SK-N-SH (cell line): ENCODE measurements at regions not wholly inside any gene's neighbourhood (a gene's known extent, or its start where the extent isn't known, plus 50 kb on each side); places are given as distances from the start of the nearest gene placed in this dataset.

Experiments used
- CTCF ChIA-PET: fragments of 300-600, 350-600 bp; formaldehyde crosslinking; extraction: SDS; loops from one replicate; lab custom pipeline; 2021; lab: Yijun Ruan, JAX
- POLR2A ChIA-PET: fragments of 350-600 bp; sonication (Branson Sonifier 250); formaldehyde crosslinking; extraction: SDS; loops from one replicate; lab custom pipeline; 2020; ENCODE audit warnings: antibody characterized with exemption, inconsistent platforms; lab: Yijun Ruan, JAX
- DNase-seq: peaks from one replicate; pipeline ENCODE4 v3.0.0; 2012
- H2AFZ ChIP-seq: fragments of 200-600 bp; sonication (generic); 2 replicates; pipeline ENCODE4 v1.8.1; 2016; ENCODE audit warnings: antibody characterized with exemption, mild to moderate bottlenecking, low read depth
- H3F3A ChIP-seq: fragments of 200-600 bp; sonication (generic); replicated peaks from 2 replicates; pipeline ENCODE3; 2016; ENCODE audit warnings: antibody characterized with exemption, mild to moderate bottlenecking; ENCODE audit not compliant: insufficient read depth
- H3K27ac ChIP-seq, 2 experiments: fragments of 200-500 bp in 1 of 2; fragments of 200-600 bp in 1 of 2; sonication (Bioruptor generic) in 1 of 2; sonication (generic), shearing (Covaris generic) in 1 of 2; 2 replicates each; pipeline versions ENCODE4 v1.5.1 to v1.6.1; 2014 to 2016; ENCODE audit warnings: low read depth in 2 of 2, inconsistent platforms in 1 of 2, low read length in 1 of 2, mild to moderate bottlenecking in 1 of 2, mixed read lengths in 1 of 2
- H3K27me3 ChIP-seq: fragments of 200-600 bp; sonication (generic), shearing (Covaris generic); 2 replicates; pipeline ENCODE4 v1.6.1; 2016; ENCODE audit warnings: mixed run types; ENCODE audit not compliant: insufficient read depth
- H3K36me3 ChIP-seq, 2 experiments: fragments of 200-500 bp in 1 of 2; fragments of 200-600 bp in 1 of 2; sonication (Bioruptor generic) in 1 of 2; sonication (generic) in 1 of 2; replicated peaks in 1 of 2; 2 replicates each; pipeline versions ENCODE3 to v1.5.1; 2014 to 2016; ENCODE audit warnings: low read length in 1 of 2, mild to moderate bottlenecking in 1 of 2; ENCODE audit not compliant: insufficient read depth in 2 of 2, control insufficient read depth in 1 of 2
- H3K4me1 ChIP-seq, 2 experiments: fragments of 200-500 bp in 1 of 2; fragments of 200-600 bp in 1 of 2; sonication (Bioruptor generic) in 1 of 2; sonication (generic), shearing (Covaris generic) in 1 of 2; 2 replicates each; pipeline versions ENCODE4 v1.5.1 to v1.6.1; 2014 to 2016; ENCODE audit warnings: low read depth in 1 of 2, low read length in 1 of 2, mixed run types in 1 of 2; ENCODE audit not compliant: insufficient read depth in 2 of 2, control insufficient read depth in 1 of 2
- H3K4me2 ChIP-seq: fragments of 200-600 bp; sonication (generic), shearing (Covaris generic); 2 replicates; pipeline ENCODE4 v1.6.1; 2017; ENCODE audit warnings: mixed run types
- H3K4me3 ChIP-seq, 2 experiments: fragments of 200-500 bp in 1 of 2; fragments of 200-600 bp in 1 of 2; sonication (Bioruptor generic) in 1 of 2; sonication (generic), shearing (Covaris generic) in 1 of 2; 2 replicates each; pipeline versions ENCODE4 v1.5.1 to v1.8.1; 2014 to 2016; ENCODE audit warnings: low read depth in 2 of 2, inconsistent platforms in 1 of 2, low read length in 1 of 2, mild to moderate bottlenecking in 1 of 2, mixed read lengths in 1 of 2, moderate library complexity in 1 of 2
- H3K79me2 ChIP-seq: fragments of 200-600 bp; sonication (generic); 2 replicates; pipeline ENCODE4 v1.8.1; 2017; ENCODE audit warnings: mild to moderate bottlenecking; ENCODE audit not compliant: insufficient read depth
- H3K9ac ChIP-seq: fragments of 200-600 bp; sonication (generic); 2 replicates; pipeline ENCODE4 v1.6.1; 2017; ENCODE audit warnings: mixed run types
- H3K9me2 ChIP-seq: fragments of 200-600 bp; sonication (generic); 2 replicates; pipeline ENCODE4 v1.6.1; 2017; ENCODE audit warnings: mixed run types
- H3K9me3 ChIP-seq: fragments of 200-600 bp; sonication (generic); 2 replicates; pipeline ENCODE4 v1.6.1; 2017; ENCODE audit warnings: mixed run types, mild to moderate bottlenecking, moderate library complexity
- H4K20me1 ChIP-seq: fragments of 200-600 bp; sonication (generic); 2 replicates; pipeline ENCODE4 v1.6.1; 2017; ENCODE audit warnings: mild to moderate bottlenecking, mixed run types; ENCODE audit not compliant: insufficient read depth
- CHD2 ChIP-seq: fragments of 150-350 bp; IDR thresholded peaks from 2 replicates; pipeline ENCODE4 v1.6.1; 2018; ENCODE audit warnings: low read length; ENCODE audit not compliant: partially characterized antibody
- ELF1 ChIP-seq: IDR thresholded peaks from 2 replicates; pipeline ENCODE4 v1.4.0; 2012
- EP300 ChIP-seq, 2 experiments: IDR thresholded peaks; 2 replicates each; pipeline versions ENCODE4 v1.4.0 to v1.6.1; 2012; ENCODE audit warnings: borderline replicate concordance in 1 of 2, low read depth in 1 of 2, low read length in 1 of 2
- FOXM1 ChIP-seq: IDR thresholded peaks from 2 replicates; pipeline ENCODE4 v1.4.0; 2012; ENCODE audit warnings: low read depth, mild to moderate bottlenecking
- GATA2 ChIP-seq: sonication (generic); formaldehyde crosslinking; IDR thresholded peaks from 2 replicates; pipeline ENCODE4 v1.5.0; 2020; ENCODE audit warnings: mild to moderate bottlenecking, missing genetic modification reagents
- IRF3 ChIP-seq: fragments of 150-350 bp; IDR thresholded peaks from 2 replicates; pipeline ENCODE4 v1.6.1; 2016; ENCODE audit warnings: mild to moderate bottlenecking, low read depth, low read length
- MAX ChIP-seq: IDR thresholded peaks from 2 replicates; pipeline ENCODE4 v1.4.0; 2012; ENCODE audit warnings: low read depth
- NFIC ChIP-seq: IDR thresholded peaks from 2 replicates; pipeline ENCODE4 v1.4.0; 2012; ENCODE audit warnings: borderline replicate concordance
- RCOR1 ChIP-seq: fragments of 150-350 bp; IDR thresholded peaks from 2 replicates; pipeline ENCODE4 v1.6.1; 2017; ENCODE audit warnings: antibody characterized with exemption, low read length
- RXRA ChIP-seq: IDR thresholded peaks from 2 replicates; pipeline ENCODE4 v1.4.0; 2012; ENCODE audit warnings: low read depth, mild to moderate bottlenecking, borderline replicate concordance
- SIN3A ChIP-seq: IDR thresholded peaks from 2 replicates; pipeline ENCODE4 v1.6.1; 2012; ENCODE audit warnings: low read depth, mild to moderate bottlenecking, low read length, moderate library complexity, borderline replicate concordance
- TAF1 ChIP-seq: IDR thresholded peaks from 2 replicates; pipeline ENCODE4 v1.6.1; 2012; ENCODE audit warnings: low read depth, mild to moderate bottlenecking, low read length, moderate library complexity, borderline replicate concordance
- TCF12 ChIP-seq: IDR thresholded peaks from 2 replicates; pipeline ENCODE4 v1.4.0; 2012
- USF1 ChIP-seq: IDR thresholded peaks from 2 replicates; pipeline ENCODE4 v1.4.0; 2012; ENCODE audit warnings: low read depth, borderline replicate concordance
- YY1 ChIP-seq: IDR thresholded peaks from 2 replicates; pipeline ENCODE4 v1.4.0; 2012; ENCODE audit warnings: low read depth, mild to moderate bottlenecking
- WGBS: methylation state at CpG from one replicate; pipeline ENCODE4 v1.1.6; 2017; ENCODE audit warnings: low lambda C conversion rate; 5-methylcytosine and 5-hydroxymethylcytosine counted together
- TF ChIP-seq, protein P1 (sequence below): IDR thresholded peaks from 2 replicates; pipeline ENCODE4 v1.6.1; 2012; ENCODE audit warnings: mild to moderate bottlenecking, low read depth, low read length, moderate library complexity

- Histone ChIP-seq H3K4me3 (no peak overlapping the region), H3K27ac (no peak overlapping the region), H3K9me3 (no peaks in the 10 kb centered on the region), H4K20me1 (no peaks in the 10 kb centered on the region), H3K4me2 (no peak overlapping the region), H3K36me3 (no peaks in the 10 kb centered on the region), H2AFZ (no peak overlapping the region), H3K9me2 (no peaks in the 10 kb centered on the region), H3F3A (no peaks in the 10 kb centered on the region), H3K9ac (no peak overlapping the region), H3K79me2 (no peaks in the 10 kb centered on the region), H3K4me1 (no peaks in the 10 kb centered on the region), H3K27me3 (no peaks in the 10 kb centered on the region)
- no peak for DNase-seq
- TF ChIP-seq YY1 (no peak), TCF12 (no peak), ELF1 (no peak), EP300 (IDR thresholded peaks at IDR 0.05; ENCODE audit: borderline replicate concordance in 1 of 2, low read depth in 1 of 2, low read length in 1 of 2) (no peak), NFIC (no peak), SIN3A (no peak), FOXM1 (no peak), MAX (no peak), GATA2 (CRISPR knock-in tag) (no peak), RCOR1 (no peak), TAF1 (no peak), CHD2 (no peak), USF1 (no peak), IRF3 (no peak), RXRA (no peak)
- TF ChIP-seq, protein P1, sequence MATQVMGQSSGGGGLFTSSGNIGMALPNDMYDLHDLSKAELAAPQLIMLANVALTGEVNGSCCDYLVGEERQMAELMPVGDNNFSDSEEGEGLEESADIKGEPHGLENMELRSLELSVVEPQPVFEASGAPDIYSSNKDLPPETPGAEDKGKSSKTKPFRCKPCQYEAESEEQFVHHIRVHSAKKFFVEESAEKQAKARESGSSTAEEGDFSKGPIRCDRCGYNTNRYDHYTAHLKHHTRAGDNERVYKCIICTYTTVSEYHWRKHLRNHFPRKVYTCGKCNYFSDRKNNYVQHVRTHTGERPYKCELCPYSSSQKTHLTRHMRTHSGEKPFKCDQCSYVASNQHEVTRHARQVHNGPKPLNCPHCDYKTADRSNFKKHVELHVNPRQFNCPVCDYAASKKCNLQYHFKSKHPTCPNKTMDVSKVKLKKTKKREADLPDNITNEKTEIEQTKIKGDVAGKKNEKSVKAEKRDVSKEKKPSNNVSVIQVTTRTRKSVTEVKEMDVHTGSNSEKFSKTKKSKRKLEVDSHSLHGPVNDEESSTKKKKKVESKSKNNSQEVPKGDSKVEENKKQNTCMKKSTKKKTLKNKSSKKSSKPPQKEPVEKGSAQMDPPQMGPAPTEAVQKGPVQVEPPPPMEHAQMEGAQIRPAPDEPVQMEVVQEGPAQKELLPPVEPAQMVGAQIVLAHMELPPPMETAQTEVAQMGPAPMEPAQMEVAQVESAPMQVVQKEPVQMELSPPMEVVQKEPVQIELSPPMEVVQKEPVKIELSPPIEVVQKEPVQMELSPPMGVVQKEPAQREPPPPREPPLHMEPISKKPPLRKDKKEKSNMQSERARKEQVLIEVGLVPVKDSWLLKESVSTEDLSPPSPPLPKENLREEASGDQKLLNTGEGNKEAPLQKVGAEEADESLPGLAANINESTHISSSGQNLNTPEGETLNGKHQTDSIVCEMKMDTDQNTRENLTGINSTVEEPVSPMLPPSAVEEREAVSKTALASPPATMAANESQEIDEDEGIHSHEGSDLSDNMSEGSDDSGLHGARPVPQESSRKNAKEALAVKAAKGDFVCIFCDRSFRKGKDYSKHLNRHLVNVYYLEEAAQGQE = no peak
- 33% methylated on average over 3 of the region's 3 CpGs for WGBS
- POLR2A ChIA-PET = no interaction called here
- CTCF ChIA-PET = interaction anchor here (2.3 kb wide), 1 partner anchor 61 kb away, joined by 8 read pairs; no protein-coding TSS in a partner anchor
These were observed 108.1 kb upstream of the SELENOK start for GRCh38 chr3:53999725-54000124.
